ENCODE measurements at regions not wholly inside any gene's neighbourhood (a gene's known extent, or its start where the extent isn't known, plus 50 kb on each side); places are given as distances from the start of the nearest gene placed in this dataset.

GRCh38 chr1:91199988-91200387 is 178.2 kb upstream of the ZNF644 start:
- no peak overlapping the region for H3K27ac ChIP-seq (ENCODE audit: low read depth, low read length)
- no peaks in the 10 kb centered on the region for H3K4me1 ChIP-seq (ENCODE audit: control insufficient read depth in 1 of 2, insufficient read depth in 2 of 2, low read length in 2 of 2)
- no peak for DNase-seq (ENCODE audit: low read depth, low spot score)
- intact Hi-C loops (cut with micrococcal nuclease), result no loop called here
- no peaks in the 10 kb centered on the region for H3K79me2 ChIP-seq (ENCODE audit: insufficient read depth, low read length)
- no peaks in the 10 kb centered on the region for H3K9me2 ChIP-seq (ENCODE audit: insufficient read depth)
- ChIA-PET POLR2A (no interaction called here), CTCF (interaction anchor here (1.6 kb wide), 1 partner anchor 35 kb away, joined by 4 read pairs; no protein-coding TSS in a partner anchor), RAD21 (ENCODE audit: low non-redundant PET in 1 of 2, low total read pairs in 2 of 2, uncharacterized antibody in 2 of 2, unreplicated experiment in 2 of 2) (no interaction called here)
- BruUV-seq (replicated peaks), result no TSS peak
- H3K9ac ChIP-seq (ENCODE audit: low read length), result no peak overlapping the region
- no peaks in the 10 kb centered on the region for H4K20me1 ChIP-seq (ENCODE audit: insufficient read depth)
- H3K9me3 ChIP-seq (ENCODE audit: control insufficient read depth in 1 of 2, insufficient read depth in 1 of 2, low read depth in 1 of 2, low read length in 2 of 2), result no peaks in the 10 kb centered on the region
- H2AFZ ChIP-seq (ENCODE audit: low read depth, low read length, poor library complexity, severe bottlenecking), result no peak overlapping the region
- TF ChIP-seq CEBPB (IDR thresholded peaks at IDR 0.05; ENCODE audit: low read depth) (no peak), POLR2A (IDR thresholded peaks at IDR 0.05; ENCODE audit: borderline replicate concordance, extremely low read depth, insufficient read depth, insufficient read length) (no peak), CBX3 (IDR thresholded peaks at IDR 0.05; ENCODE audit: low read depth) (no peak), ELF1 (IDR thresholded peaks at IDR 0.05; ENCODE audit: borderline replicate concordance, low read depth) (no peak), EGR1 (IDR thresholded peaks at IDR 0.05; ENCODE audit: low read depth) (no peak), SIN3A (IDR thresholded peaks at IDR 0.05; ENCODE audit: low read depth) (no peak), POLR2AphosphoS5 (IDR thresholded peaks at IDR 0.05; ENCODE audit: low read depth, low read length) (no peak), TCF7L2 (IDR thresholded peaks at IDR 0.05; ENCODE audit: borderline replicate concordance, extremely low read depth, insufficient read depth, insufficient read length) (no peak)
- TF ChIP-seq, protein P1, sequence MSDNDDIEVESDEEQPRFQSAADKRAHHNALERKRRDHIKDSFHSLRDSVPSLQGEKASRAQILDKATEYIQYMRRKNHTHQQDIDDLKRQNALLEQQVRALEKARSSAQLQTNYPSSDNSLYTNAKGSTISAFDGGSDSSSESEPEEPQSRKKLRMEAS (IDR thresholded peaks at IDR 0.05), result no peak
- no peaks in the 10 kb centered on the region for H3K36me3 ChIP-seq (ENCODE audit: control insufficient read depth in 1 of 2, insufficient read depth in 2 of 2, low read length in 2 of 2)
- no peak overlapping the region for H3K4me2 ChIP-seq (ENCODE audit: low read length)
- no peak for ATAC-seq
- no peak overlapping the region for H3K4me3 ChIP-seq (replicated peaks in 1 of 2; ENCODE audit: low read depth in 1 of 2, low read length in 2 of 2)
- H3K27me3 ChIP-seq (ENCODE audit: insufficient read depth, low read length), result 0 out of 2 replicates have a peak, but pooled peaks cover 4% of the 10 kb centered on the region

DNA sequence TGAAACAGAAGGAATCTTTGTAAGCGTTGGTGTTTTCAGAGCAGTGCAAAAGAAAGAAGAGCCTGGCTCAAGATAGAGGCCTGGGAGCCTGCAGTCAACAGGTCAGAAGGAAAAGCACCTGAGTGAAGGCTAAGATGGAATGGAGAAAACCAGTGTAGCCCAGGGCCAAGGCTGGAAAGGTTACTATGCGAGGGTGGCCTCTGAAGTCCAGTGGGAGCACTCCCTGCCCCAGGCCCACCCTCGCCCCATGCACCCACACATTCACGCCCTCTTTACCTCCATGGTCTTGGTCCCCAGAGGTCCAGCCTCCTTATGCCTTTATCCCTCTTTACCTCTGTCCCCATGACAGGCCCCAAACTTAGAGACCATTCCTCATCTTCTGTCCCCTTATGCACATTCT is 169.2 kb upstream of the ZNF644 start:
- CTCF ChIA-PET, result no interaction called here
- DNase-seq (ENCODE audit: low read depth, low spot score), result no peak
- no peaks in the 10 kb centered on the region for H3K79me2 ChIP-seq (ENCODE audit: insufficient read depth, low read length)
- H3K4me1 ChIP-seq (ENCODE audit: control insufficient read depth in 1 of 2, insufficient read depth in 2 of 2, low read length in 2 of 2), result no peaks in the 10 kb centered on the region
- H2AFZ ChIP-seq (ENCODE audit: low read depth, low read length, poor library complexity, severe bottlenecking), result no peak overlapping the region
- H3K4me3 ChIP-seq (replicated peaks in 1 of 2; ENCODE audit: low read depth in 1 of 2, low read length in 2 of 2), result no peak overlapping the region
- no peak overlapping the region for H3K27ac ChIP-seq (ENCODE audit: low read depth, low read length)
- no peak overlapping the region for H3K4me2 ChIP-seq (ENCODE audit: low read length)
- no peaks in the 10 kb centered on the region for H4K20me1 ChIP-seq (ENCODE audit: insufficient read depth)
- no peak for ATAC-seq
- no peaks in the 10 kb centered on the region for H3K9me2 ChIP-seq (ENCODE audit: insufficient read depth)
- intact Hi-C loops (cut with micrococcal nuclease), result no loop called here
- H3K9me3 ChIP-seq (ENCODE audit: control insufficient read depth in 1 of 2, insufficient read depth in 1 of 2, low read depth in 1 of 2, low read length in 2 of 2), result no peaks in the 10 kb centered on the region
- no peak for TF ChIP-seq RAD21 (IDR thresholded peaks at IDR 0.05; ENCODE audit: low read depth)
- TF ChIP-seq SRF (IDR thresholded peaks at IDR 0.05; ENCODE audit: low read depth), result no peak
- no peak for TF ChIP-seq POLR2A (IDR thresholded peaks at IDR 0.05; ENCODE audit: borderline replicate concordance, extremely low read depth, insufficient read depth, insufficient read length)
- RAD21 ChIA-PET (ENCODE audit: low non-redundant PET in 1 of 2, low total read pairs in 2 of 2, uncharacterized antibody in 2 of 2, unreplicated experiment in 2 of 2), result no interaction called here
- H3K36me3 ChIP-seq (ENCODE audit: control insufficient read depth in 1 of 2, insufficient read depth in 2 of 2, low read length in 2 of 2), result no peaks in the 10 kb centered on the region
- no peaks in the 10 kb centered on the region for H3K27me3 ChIP-seq (ENCODE audit: insufficient read depth, low read length)
- POLR2A ChIA-PET, result no interaction called here
- no TSS peak for BruUV-seq (replicated peaks)
- no peak overlapping the region for H3K9ac ChIP-seq (ENCODE audit: low read length)
